ENCODE measurements at regions not wholly inside any gene's neighbourhood (a gene's known extent, or its start where the extent isn't known, plus 50 kb on each side); places are given as distances from the start of the nearest gene placed in this dataset.
A peak's percentile ranks its signal among the peaks of the same experiment; 100 is the strongest.

- FAIRE-seq: no peak
- in situ Hi-C loops (cut with MboI): no loop called here
- no TSS peak for BruUV-seq (replicated peaks)
Observed at GRCh38 chr11:98060759-98061158, 960.0 kb upstream of the CNTN5 start.

DNA sequence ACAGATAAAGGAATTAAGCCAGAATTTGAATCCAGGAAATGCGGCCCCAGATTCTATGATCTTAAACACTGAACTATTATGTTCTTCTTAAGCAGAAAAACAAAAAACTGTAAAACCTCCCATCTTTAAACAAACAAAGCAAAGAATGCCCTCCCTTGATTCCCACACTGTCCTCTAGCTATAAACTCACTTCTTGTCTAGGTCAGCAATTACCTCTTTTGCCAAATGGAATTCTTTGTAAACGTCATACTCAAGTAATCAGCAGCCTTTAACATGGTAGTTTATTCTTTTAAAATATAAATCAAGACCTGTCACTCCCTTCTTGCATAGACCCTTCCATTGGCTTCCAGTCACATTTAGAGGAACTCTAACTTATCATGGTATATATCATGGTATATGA, 958.9 kb upstream of the CNTN5 start:
- Histone ChIP-seq H3K4me2 (ENCODE audit: insufficient read depth, low read length) (no peak overlapping the region), H3K9me3 (replicated peaks; ENCODE audit: control insufficient read depth, insufficient read depth, low read depth, low read length) (no peaks in the 10 kb centered on the region; the same call in 1 of the 2 replicates), H4K20me1 (replicated peaks; ENCODE audit: control insufficient read depth, insufficient read depth, low read length) (no peaks in the 10 kb centered on the region), H3K36me3 (ENCODE audit: control insufficient read depth, insufficient read depth, low read length) (no peaks in the 10 kb centered on the region), H3K9me1 (ENCODE audit: control insufficient read depth, insufficient read depth, low read length) (no peaks in the 10 kb centered on the region), H3K9ac (ENCODE audit: insufficient read depth in 1 of 2, low read depth in 2 of 2, low read length in 2 of 2) (no peak overlapping the region), H2AFZ (ENCODE audit: low read depth, low read length) (no peak overlapping the region), H3K79me2 (ENCODE audit: control insufficient read depth, insufficient read depth, low read length) (no peaks in the 10 kb centered on the region), H3K27me3 (ENCODE audit: control insufficient read depth in 2 of 2, insufficient read depth in 2 of 2, low read length in 2 of 2) (no peaks in the 10 kb centered on the region), H3K27ac (ENCODE audit: extremely low read depth, low read depth, low read length) (no peak overlapping the region), H3K4me1 (replicated peaks in 1 of 2; ENCODE audit: control insufficient read depth in 2 of 2, insufficient read depth in 2 of 2, low read length in 2 of 2) (peaks cover 0 to 3% of the 10 kb centered on the region in 2 experiments; a peak in 2 of 5 replicates), H3K4me3 (no peak overlapping the region)
- in situ Hi-C loops (cut with MboI): no loop called here
- ChIA-PET POLR2A (no interaction called here), CTCF (ENCODE audit: low intra/inter-chr PET ratio) (no interaction called here)
- FAIRE-seq: no peak
- 45% methylated on average over 2 of the region's 2 CpGs for WGBS (ENCODE audit: insufficient coverage, low coverage, missing lambda C conversion rate)
- no peak for ATAC-seq
- TF ChIP-seq C11orf30 (IDR thresholded peaks at IDR 0.05; ENCODE audit: low read depth) (0 out of 2 replicates have a peak, but pooled peaks have one; percentile 20), ZNF316 (IDR thresholded peaks at IDR 0.05) (peak; percentile 66), ELF1 (tag; IDR thresholded peaks at IDR 0.05) (no peak)
- BruUV-seq (replicated peaks): no TSS peak
- intact Hi-C loops (cut with micrococcal nuclease): no loop called here
- DNase-seq (ENCODE audit: extremely low read depth in 1 of 4, low spot score in 3 of 4): no peak

More at GRCh38 chr11:98060759-98061158, 960.0 kb upstream of the CNTN5 start:
- 69% methylated on average over 1 of the region's 1 CpG for WGBS (ENCODE audit: insufficient coverage, low coverage, missing lambda C conversion rate)
- DNase-seq (ENCODE audit: extremely low read depth in 1 of 4, low spot score in 3 of 4) (no peak), ATAC-seq (no peak)
- Histone ChIP-seq H3K27me3 (ENCODE audit: control insufficient read depth in 2 of 2, insufficient read depth in 2 of 2, low read length in 2 of 2) (no peaks in the 10 kb centered on the region), H3K9me3 (replicated peaks; ENCODE audit: control insufficient read depth, insufficient read depth, low read depth, low read length) (no peaks in the 10 kb centered on the region; the same call in 1 of the 2 replicates), H3K36me3 (ENCODE audit: control insufficient read depth, insufficient read depth, low read length) (no peaks in the 10 kb centered on the region), H3K4me3 (no peak overlapping the region), H3K4me1 (replicated peaks in 1 of 2; ENCODE audit: control insufficient read depth in 2 of 2, insufficient read depth in 2 of 2, low read length in 2 of 2) (peaks cover 0 to 7% of the 10 kb centered on the region in 2 experiments; a peak in 2 of 5 replicates), H2AFZ (ENCODE audit: low read depth, low read length) (no peak overlapping the region), H3K9me1 (ENCODE audit: control insufficient read depth, insufficient read depth, low read length) (no peaks in the 10 kb centered on the region), H3K4me2 (ENCODE audit: insufficient read depth, low read length) (no peak overlapping the region), H3K9ac (ENCODE audit: insufficient read depth in 1 of 2, low read depth in 2 of 2, low read length in 2 of 2) (no peak overlapping the region), H3K79me2 (ENCODE audit: control insufficient read depth, insufficient read depth, low read length) (no peaks in the 10 kb centered on the region), H3K27ac (ENCODE audit: extremely low read depth, low read depth, low read length) (no peak overlapping the region), H4K20me1 (replicated peaks; ENCODE audit: control insufficient read depth, insufficient read depth, low read length) (no peaks in the 10 kb centered on the region)
- ChIA-PET CTCF (ENCODE audit: low intra/inter-chr PET ratio) (no interaction called here), POLR2A (no interaction called here)
- TF ChIP-seq KLF13 (tag; IDR thresholded peaks at IDR 0.05; ENCODE audit: borderline replicate concordance, low read depth): no peak
- TF ChIP-seq ZBTB8A (IDR thresholded peaks at IDR 0.05; ENCODE audit: partially characterized antibody): no peak
- TF ChIP-seq ZNF57 (CRISPR knock-in tag; IDR thresholded peaks at IDR 0.05): no peak
- no peak for TF ChIP-seq BDP1 (IDR thresholded peaks at IDR 0.05; ENCODE audit: insufficient read depth, insufficient read length)
- TF ChIP-seq CHCHD3 (CRISPR knock-in tag; IDR thresholded peaks at IDR 0.05): no peak
- no peak for TF ChIP-seq ZBTB7A (IDR thresholded peaks at IDR 0.05; ENCODE audit: borderline replicate concordance, control insufficient read depth, low read depth, low read length)
- peak; percentile 60 for TF ChIP-seq ZNF316 (IDR thresholded peaks at IDR 0.05)
- no peak for TF ChIP-seq ZNF41 (CRISPR knock-in tag; conservative IDR thresholded peaks at IDR 0.05)
- TF ChIP-seq ZSCAN29 (IDR thresholded peaks at IDR 0.05): no peak
- no peak for TF ChIP-seq ATF1 (CRISPR knock-in tag; IDR thresholded peaks at IDR 0.05)
- no peak for TF ChIP-seq ATF1 (tag; IDR thresholded peaks at IDR 0.05)
- peak; percentile 3; the same call in 1 of the 2 replicates for TF ChIP-seq C11orf30 (IDR thresholded peaks at IDR 0.05; ENCODE audit: low read depth)
- TF ChIP-seq RFX7 (CRISPR knock-in tag; IDR thresholded peaks at IDR 0.05): no peak
- intact Hi-C loops (cut with micrococcal nuclease): no loop called here

All from K562 (cell line).